Mucosa of descending colon (tissue), 3 donors: ENCODE measurements at regions not wholly inside any gene's neighbourhood (a gene's known extent, or its start where the extent isn't known, plus 50 kb on each side); places are given as distances from the start of the nearest gene placed in this dataset.

Experiments
- ATAC-seq: fragments of 200-7000 bp; cut with Tn5 transposase; one replicate; pipeline ENCODE4 v1.9.1; 2020; ENCODE audit warnings: mild to moderate bottlenecking, moderate library complexity
- DNase-seq, 3 donors: peaks; one replicate each; pipeline ENCODE4 v3.0.0-alpha.2; 2020
- H3K36me3 ChIP-seq: fragments of 200-600 bp; one replicate; pipeline ENCODE4 v1.8.0; 2021; ENCODE audit warnings: low read depth, mild to moderate bottlenecking
- H3K4me1 ChIP-seq: fragments of 200-600 bp; one replicate; pipeline ENCODE4 v1.8.0; 2021; ENCODE audit warnings: low read depth, mild to moderate bottlenecking
- H3K4me3 ChIP-seq: fragments of 200-600 bp; one replicate; pipeline ENCODE4 v1.8.0; 2021; ENCODE audit warnings: mild to moderate bottlenecking
- H3K9me3 ChIP-seq: fragments of 200-600 bp; one replicate; pipeline ENCODE4 v1.8.0; 2021; ENCODE audit warnings: mild to moderate bottlenecking
- intact Hi-C, 2 donors: fragments of 100-400 bp; cut with DNase I in 1 of 2; cut with micrococcal nuclease in 1 of 2; formaldehyde crosslinking; loops; one replicate each; pipeline versions ENCODE4 v1.11.0 to v1.11.1; 2022; cut with DNase I, micrococcal nuclease
- TF ChIP-seq, protein P1 (sequence below): fragments of 200-600 bp; IDR thresholded peaks from one replicate; pipeline ENCODE4 v1.8.0; 2022; ENCODE audit warnings: antibody characterized with exemption, mild to moderate bottlenecking
- donor health status: DM: no; HTN: no; CAD: no; lungs with moderate emphysema.
- donor health status: DM: no; HTN: no; CAD: no.
- donor health status: DM: no; HTN: yes; CAD: no.

DNA sequence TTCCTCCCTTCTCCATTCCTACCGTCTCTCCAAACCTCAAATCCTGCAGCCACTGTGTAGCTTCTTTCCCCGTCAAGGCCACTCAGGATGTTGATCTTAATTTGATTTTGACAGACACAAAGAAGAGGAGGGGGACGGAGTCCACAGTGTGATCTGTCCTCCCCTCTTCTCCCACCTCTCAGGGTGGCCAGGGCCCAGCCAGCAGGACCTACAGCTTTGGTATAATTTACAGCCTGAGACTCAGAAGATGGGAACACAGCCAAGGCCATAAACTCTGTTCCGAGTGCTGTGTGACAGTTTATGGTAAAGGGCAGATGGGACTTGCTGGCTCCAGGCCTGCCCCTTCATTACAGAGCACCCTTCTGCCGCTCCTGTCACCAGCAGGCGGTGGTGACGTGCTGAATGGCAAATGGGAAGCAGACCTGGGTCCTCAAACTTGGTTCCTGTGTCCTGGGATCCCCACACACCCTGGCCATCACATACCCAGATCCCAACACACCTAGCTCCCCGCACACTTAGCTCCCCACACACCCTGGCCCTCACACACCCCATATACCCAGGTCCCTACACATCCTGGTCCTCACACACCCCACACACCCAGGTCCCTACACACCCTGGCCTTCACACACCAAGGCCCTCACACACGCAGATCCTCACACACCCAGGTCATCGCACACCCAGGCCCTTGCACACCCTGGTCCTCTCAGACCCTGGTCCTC is 71.6 kb downstream of the CD2 start:
- ATAC-seq = peak; percentile 88
- no peak overlapping the region for H3K4me3 ChIP-seq
- H3K36me3 ChIP-seq = no peaks in the 10 kb centered on the region
- intact Hi-C loops = no loop called here
- peaks cover 4% of the 10 kb centered on the region for H3K9me3 ChIP-seq
- peak; percentile 85 to 93 (median 87) for DNase-seq
- H3K4me1 ChIP-seq = peaks cover 32% of the 10 kb centered on the region
- TF ChIP-seq, protein P1, sequence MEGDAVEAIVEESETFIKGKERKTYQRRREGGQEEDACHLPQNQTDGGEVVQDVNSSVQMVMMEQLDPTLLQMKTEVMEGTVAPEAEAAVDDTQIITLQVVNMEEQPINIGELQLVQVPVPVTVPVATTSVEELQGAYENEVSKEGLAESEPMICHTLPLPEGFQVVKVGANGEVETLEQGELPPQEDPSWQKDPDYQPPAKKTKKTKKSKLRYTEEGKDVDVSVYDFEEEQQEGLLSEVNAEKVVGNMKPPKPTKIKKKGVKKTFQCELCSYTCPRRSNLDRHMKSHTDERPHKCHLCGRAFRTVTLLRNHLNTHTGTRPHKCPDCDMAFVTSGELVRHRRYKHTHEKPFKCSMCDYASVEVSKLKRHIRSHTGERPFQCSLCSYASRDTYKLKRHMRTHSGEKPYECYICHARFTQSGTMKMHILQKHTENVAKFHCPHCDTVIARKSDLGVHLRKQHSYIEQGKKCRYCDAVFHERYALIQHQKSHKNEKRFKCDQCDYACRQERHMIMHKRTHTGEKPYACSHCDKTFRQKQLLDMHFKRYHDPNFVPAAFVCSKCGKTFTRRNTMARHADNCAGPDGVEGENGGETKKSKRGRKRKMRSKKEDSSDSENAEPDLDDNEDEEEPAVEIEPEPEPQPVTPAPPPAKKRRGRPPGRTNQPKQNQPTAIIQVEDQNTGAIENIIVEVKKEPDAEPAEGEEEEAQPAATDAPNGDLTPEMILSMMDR = no peak

DNA sequence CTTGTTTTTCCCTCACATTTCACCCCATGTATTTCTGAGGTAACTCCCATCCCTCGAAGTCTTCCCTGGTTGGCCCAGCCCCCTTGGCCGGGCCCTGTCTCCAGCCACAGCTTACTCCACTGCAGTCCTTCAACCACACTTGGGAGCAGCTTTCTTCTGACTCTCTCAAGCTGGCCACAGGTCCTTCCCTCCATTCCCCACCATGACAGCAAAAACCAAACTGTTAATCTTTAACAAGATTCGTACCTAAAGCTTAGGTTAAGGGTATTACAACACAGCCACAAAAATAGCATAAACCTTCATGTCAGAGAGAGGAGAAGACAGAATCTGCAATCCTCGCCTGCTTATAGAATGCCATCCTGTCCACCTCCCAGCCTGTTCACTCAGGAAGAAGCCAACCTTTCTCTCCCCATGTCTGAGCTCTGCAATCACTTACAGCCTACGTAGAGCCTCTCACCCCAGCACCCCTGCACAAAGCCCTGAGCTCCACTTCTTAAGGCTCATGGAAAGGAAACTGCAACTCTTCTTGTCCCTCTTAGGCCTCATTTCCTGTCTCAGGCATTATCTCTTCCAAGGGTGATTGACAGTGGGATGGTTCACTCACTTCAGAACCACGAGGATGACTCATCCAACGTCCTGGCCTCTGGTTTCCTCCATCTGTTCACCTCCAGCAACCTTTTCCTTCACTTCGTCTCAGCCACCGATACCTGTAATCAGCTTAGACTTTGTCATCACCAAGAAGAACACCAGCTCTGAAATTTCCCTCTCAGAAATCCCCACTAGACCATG is 72.8 kb downstream of the CD2 start:
- peak in 1 of 3 donors; percentile 38 for DNase-seq
- Histone ChIP-seq H3K4me1 (peaks cover 34% of the 10 kb centered on the region), H3K4me3 (no peak overlapping the region), H3K36me3 (no peaks in the 10 kb centered on the region), H3K9me3 (peaks cover 4% of the 10 kb centered on the region)
- TF ChIP-seq, protein P1 = no peak
- peak; percentile 60 for ATAC-seq
- intact Hi-C loops = no loop called here

DNA sequence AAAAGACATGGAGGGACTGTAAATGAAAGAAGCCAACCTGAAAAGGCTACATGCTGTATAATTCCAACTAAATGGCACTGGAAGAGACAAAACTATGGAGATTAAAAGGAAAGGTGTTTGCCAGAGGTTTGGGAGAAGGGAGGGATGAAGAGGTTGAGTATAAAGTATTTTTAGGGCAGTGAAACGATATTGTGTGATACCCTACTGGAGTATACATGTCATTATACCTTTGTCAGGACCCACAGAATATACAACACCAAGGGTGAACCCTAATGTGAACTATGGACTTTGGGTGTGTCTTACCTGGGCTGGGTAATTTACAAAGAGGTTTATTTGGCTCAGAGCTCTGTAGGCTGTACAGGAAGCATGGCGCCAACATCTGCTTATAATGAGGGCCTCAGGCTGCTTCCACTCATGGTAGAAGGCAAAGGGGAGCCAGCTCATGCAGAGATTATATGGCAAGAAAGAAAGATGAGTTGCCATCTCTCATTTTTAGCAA is 73.4 kb downstream of the CD2 start:
- Histone ChIP-seq H3K9me3 (peaks cover 4% of the 10 kb centered on the region), H3K4me1 (peaks cover 34% of the 10 kb centered on the region), H3K4me3 (no peak overlapping the region), H3K36me3 (no peaks in the 10 kb centered on the region)
- peak; percentile 23 for ATAC-seq
- no peak for DNase-seq
- intact Hi-C loops = no loop called here
- TF ChIP-seq, protein P1 = no peak

DNA sequence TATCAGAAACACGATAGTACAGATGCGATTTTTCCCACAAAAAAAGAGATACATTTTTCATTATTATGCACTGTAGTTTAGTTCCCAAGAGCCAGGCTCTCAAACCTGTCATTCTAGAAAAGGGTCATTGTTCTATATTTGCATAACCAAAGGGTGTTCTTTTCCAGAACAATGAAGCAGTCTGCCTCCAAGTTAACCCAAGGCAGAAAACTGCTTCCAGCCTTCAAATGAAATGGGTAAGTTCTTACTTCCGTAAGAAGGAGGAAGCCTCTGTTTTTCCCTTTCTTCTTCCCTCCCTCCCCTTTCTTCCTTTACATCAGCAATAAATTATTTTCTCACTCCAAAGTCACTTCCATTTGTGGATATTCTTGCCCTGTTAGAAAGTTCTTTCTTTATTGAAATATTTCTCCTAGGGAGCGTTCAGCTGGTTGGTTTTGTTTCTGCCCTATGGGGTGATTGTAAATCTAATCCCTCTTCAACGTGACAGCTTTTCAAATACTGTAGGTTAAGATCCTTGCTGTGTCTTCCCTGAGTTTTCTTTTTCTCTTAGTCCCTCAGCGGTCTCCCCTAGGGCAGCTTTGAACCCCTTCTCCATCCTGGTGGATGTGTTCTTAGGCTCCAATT is 77.3 kb upstream of the PTGFRN start:
- intact Hi-C loops = no loop called here
- Histone ChIP-seq H3K36me3 (no peaks in the 10 kb centered on the region), H3K4me1 (peaks cover 17% of the 10 kb centered on the region), H3K4me3 (no peak overlapping the region), H3K9me3 (peaks cover 4% of the 10 kb centered on the region)
- TF ChIP-seq, protein P1 = no peak
- peak; percentile 19 for ATAC-seq
- DNase-seq = no peak

DNA sequence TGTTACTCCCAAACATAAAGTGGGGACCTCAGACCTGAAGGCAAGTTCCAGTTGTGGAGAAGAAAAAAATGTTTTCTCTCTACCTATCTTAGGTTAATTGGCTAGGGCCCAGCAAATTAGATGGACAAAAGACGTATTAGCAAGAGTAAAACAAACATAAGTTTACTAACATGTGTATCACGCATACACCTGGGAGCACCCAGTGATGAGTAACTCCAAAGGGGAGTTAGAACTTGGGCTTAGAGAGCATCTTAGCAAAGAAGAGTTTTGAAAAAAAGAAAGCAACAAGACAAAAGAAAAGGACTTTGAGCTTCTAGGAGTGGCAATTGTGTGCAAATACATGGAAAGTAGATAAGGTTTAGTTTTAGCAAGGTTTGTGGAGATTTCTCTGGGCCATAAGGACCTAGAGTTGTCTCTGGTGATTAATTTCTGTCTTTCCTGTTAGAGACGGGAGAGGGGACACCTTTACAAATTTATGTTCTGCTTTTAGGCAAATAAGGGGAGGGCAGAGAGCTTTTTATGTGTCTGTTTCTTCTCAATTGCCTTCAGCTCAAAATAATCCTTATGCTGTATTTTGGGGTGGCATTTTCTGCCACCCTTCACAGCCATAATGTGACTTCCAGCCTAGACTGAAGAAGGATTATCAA is 76.7 kb upstream of the PTGFRN start:
- TF ChIP-seq, protein P1 = no peak
- Histone ChIP-seq H3K36me3 (no peaks in the 10 kb centered on the region), H3K9me3 (peaks cover 1% of the 10 kb centered on the region), H3K4me1 (peaks cover 17% of the 10 kb centered on the region), H3K4me3 (no peak overlapping the region)
- ATAC-seq (peak; percentile 80), DNase-seq (no peak)
- intact Hi-C loops = no loop called here
